ENCODE measurements at regions not wholly inside any gene's neighbourhood (a gene's known extent, or its start where the extent isn't known, plus 50 kb on each side); places are given as distances from the start of the nearest gene placed in this dataset.
"Not testable (repeated sequence)": the region's sequence is repeated elsewhere in the genome, so short reads cannot be mapped to it uniquely, and the experiment has no call there.

GRCh38 chr3:72161881-72162595, 377.1 kb upstream of the PROK2 start:
- DNase-seq = no peak

GRCh38 chr3:72161285-72161684, 376.3 kb upstream of the PROK2 start:
- DNase-seq = not testable (repeated sequence)

GRCh38 chr3:72160351-72160750, 375.4 kb upstream of the PROK2 start:
- no peak for DNase-seq

- no peak for DNase-seq
These were observed 374.5 kb upstream of the PROK2 start for GRCh38 chr3:72159487-72159886.

GRCh38 chr3:72158639-72159326, 373.8 kb upstream of the PROK2 start:
- no peak for DNase-seq

- DNase-seq = no peak
These were observed 373.0 kb upstream of the PROK2 start for GRCh38 chr3:72157748-72158638.

GRCh38 chr3:72155391-72156064, 370.6 kb upstream of the PROK2 start:
- DNase-seq = no peak

GRCh38 chr3:72154391-72155335, 369.7 kb upstream of the PROK2 start:
- DNase-seq = no peak

GRCh38 chr3:72153477-72154314, 368.7 kb upstream of the PROK2 start:
- no peak for DNase-seq

GRCh38 chr3:72152551-72153476, 367.9 kb upstream of the PROK2 start:
- peak; percentile 13 for DNase-seq

GRCh38 chr3:72151465-72152238, 366.7 kb upstream of the PROK2 start:
- no peak for DNase-seq

- no peak for DNase-seq
These were observed 365.9 kb upstream of the PROK2 start for GRCh38 chr3:72150634-72151412.

- no peak for DNase-seq
These were observed 364.8 kb upstream of the PROK2 start for GRCh38 chr3:72149645-72150300.

GRCh38 chr3:72147600-72147999, 362.7 kb upstream of the PROK2 start:
- DNase-seq = no peak

- no peak for DNase-seq
These were observed 360.8 kb upstream of the PROK2 start for GRCh38 chr3:72145506-72146380.

GRCh38 chr3:72144773-72145505, 360.0 kb upstream of the PROK2 start:
- DNase-seq = no peak

All from NCI-H146 (cell line).